Cerebellar nuclear complex (tissue), 1 donor: ENCODE measurements at regions not wholly inside any gene's neighbourhood (a gene's known extent, or its start where the extent isn't known, plus 50 kb on each side); places are given as distances from the start of the nearest gene placed in this dataset.

Experiments
- DNase-seq, 2 experiments: peaks; one replicate each; lab custom pipeline; 2025; lab: John Stamatoyannopoulos, UW

DNA sequence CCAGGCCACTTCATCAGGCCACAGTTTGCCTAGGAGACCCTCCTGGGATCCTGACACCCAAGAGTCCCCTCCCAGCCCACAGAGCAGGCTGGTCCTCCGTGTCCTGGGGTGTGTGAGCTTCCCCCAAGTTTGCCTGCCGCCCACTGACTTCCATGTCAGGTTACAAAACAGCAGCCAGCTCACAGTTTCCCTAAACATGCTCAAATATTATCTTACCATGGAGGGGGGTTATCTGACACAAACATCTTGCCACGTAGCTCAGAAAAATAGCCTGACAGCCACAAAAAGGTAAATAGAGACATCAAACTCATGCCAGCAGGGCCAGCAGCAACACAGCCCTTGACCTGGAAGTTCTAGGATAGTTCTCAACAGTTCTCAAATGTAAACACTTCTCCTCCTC lies 346.5 kb downstream of the TNS1 start:
- no peak for DNase-seq

DNA sequence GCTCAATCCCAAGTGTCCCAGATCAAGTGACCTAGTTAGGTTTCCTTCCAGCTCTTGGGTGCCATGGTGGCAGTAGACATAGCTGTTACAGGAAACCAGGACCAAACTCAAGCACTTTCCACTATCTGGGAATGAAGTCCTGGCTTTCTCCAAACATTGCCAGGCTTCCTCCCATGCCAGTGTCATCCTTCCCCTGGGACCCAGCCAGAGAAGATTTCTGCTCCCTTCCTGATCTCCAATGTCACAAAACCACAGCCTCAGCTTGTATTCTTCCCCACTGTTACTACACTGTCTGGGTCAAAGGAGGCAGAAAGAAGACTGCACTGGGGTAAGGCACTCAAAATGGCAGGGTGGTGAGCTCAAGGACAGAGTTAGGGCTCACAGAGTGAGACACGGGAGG lies 347.1 kb downstream of the TNS1 start:
- DNase-seq: no peak

DNA sequence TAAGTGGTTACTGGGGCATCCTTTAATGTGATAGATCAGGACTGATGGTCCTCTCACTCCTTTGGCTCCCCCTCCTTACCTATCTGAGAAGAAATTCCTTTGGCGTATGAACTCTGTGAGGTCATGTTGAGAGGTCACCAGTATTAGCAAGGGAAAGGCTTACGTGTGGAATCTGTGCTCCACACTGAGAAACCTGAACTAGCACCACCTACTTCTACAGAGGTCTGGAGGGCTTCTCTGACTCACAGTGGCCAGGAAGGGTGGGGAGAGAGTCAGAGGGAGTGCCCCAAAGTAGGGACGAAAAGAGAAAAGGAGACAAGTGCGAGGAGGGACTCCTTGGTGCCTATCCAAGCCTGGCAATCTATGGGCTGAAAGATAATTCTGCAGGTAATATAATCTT lies 348.6 kb downstream of the TNS1 start:
- no peak for DNase-seq

DNA sequence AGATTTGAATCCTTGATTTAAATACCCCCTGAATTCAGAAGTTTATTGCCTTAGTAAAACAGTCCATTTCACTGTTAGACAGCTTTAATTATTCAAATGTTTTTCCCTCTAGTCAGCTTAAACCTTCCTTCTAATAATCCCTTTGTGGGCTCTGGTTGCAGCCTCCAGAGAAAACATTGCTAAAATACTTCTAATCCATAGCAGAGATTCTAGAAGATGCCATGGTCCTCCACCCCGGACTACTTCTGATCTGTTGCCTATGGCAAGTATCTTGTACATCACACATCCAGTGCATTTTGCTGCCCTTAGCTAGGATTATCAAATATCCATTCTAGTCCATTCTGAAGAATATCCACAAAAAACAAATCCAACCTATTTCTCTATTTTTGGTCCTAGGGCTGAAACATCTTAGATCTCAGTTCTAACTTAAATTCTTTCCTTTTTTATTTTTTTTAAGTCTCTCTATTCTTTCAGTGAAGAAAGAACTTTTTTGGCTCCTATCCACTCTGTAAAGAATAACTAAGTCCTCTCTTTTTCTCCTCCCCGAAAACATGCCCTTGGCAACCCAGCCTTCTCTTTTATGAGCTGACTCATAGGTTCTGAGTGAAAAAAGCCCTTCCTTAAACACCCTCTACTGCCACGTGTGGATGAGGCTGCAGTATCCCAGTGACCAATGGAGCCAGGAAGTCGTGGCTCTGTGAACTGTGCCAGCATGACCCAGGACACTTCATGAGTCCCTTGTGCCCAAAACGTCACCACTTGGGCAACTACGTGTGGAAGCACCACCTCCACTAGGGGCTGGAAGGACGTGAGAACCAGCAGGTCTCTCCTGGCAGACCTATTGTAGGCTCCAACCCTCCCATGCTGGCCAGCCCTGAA lies 349.8 kb downstream of the TNS1 start:
- no peak for DNase-seq

DNA sequence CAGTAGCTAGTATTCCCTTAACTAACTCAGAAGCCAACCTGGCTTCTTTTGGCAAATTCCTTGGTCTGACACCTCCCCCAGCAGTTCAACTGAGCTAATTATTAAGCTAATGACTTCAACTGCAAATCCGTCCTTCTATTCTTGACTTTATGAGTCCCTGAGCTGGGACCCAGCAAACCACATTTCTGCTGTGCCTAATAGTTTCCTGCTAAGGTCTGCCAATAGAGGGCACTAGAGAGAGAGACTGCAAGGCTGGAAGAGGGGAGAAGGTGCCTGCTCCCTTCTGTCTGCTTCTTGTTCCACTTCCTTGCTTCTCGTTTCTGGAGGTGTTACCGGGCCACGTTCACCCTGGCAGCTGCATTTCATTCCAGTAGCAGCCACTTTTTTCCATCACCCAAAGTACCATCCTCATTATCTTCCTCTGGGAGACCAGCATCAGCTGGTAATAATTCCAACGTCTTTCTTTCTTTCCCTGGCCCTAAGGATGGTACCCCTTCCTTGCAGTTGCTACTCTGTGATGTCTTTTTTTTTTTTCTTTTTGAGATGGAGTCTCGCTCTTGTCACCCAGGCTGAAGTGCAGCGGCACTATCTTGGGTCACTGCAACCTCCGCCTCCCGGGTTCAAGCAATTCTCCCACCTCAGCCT lies 352.0 kb downstream of the TNS1 start:
- DNase-seq: no peak

DNA sequence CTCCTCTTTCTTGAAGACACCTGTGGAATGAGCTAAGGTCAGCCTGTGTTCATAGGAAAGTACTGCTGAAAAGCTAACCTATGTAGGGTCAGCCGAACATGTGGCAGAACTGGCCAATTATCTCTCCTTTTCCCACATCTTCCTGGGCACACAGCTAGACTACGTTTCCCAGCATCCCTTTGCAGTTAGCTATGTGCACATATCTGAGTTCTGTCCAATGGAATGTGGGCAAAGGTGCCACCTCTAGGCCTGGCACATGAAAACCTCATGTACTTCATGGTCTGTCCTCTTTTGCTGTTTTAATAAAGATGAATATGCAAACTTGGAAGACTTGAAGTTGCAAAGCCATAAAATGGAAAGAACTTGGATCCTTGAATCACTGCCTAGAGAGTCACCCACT lies 352.6 kb downstream of the TNS1 start:
- no peak for DNase-seq

DNA sequence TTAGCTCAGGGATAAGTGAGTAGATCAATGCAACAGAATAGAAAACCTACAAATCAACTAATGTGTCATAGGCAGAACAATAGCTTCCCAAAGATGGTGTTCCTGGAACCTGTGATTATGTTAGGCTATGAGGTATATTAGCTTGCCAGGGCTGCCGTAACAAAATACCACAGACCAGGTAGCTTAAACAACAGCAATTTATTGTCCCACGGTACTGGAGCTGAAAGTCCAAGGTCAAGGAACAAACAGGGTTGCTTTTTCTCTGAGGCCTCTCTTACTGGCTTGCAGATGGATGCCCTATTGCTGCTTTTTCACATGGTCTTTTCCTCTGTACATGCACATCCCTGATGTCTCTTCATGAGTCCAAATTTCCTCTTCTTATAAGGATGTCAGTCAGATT lies 354.9 kb downstream of the TNS1 start:
- no peak for DNase-seq

DNA sequence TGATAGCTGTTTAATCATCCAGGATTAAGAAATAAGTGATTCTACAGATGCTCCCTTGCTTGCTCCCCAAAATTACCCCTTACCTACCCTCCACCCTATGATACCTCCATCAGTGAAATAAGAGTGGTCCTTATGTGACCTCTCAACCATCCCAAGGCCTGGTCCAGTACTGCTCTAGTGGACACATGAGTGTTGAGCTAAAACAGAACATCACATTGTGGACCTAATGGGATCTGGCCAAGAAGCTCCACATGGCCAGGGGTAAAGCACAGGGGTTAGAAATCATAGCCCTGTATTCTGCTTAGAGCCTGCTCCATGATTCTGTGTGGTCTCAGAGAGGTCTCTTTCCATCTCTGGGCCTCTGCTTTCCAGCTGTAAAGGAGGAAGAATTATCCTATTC lies 355.6 kb downstream of the TNS1 start:
- no peak for DNase-seq

DNA sequence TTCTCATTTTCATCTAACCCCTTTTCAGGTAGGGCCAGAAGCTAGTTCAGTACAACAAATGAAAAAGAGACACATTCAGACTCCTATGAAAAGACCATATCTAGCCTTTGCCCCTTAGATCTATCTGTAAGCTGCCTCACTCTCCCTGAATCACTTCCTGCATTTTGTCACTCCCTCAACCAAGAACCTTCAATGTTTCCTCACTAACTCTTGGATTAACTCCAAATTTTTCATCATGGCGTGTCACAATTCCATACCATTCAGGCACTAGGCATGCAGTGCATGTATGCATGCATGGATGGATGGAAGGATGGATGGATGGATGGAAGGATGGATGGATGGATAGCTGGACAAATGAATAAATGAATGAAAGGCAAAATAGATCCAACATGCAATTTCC lies 356.9 kb downstream of the TNS1 start:
- no peak for DNase-seq

DNA sequence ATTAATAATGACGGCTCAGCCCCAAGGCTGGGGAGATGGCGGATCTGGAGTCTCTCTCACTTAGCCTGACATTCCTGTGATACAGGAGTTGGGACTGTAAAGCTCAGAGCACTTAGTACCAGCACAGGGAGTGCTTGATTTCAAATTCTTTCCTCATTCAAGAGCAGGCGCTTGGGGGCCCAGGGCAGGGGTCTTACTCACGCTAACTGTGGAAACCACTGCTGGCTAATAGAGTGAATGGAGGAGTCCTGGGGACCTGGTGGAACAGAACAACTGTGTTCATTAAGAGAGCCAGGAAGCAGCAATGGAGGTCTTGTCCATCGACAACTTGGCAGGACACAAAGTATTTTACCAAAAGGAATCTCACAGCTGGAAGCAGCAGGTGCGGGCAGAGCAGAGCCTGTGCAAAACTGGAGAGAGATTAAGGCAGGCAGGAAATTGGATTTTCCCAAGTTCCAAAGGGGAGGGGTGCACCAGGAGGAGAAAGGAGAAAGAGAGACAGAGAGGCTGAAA lies 358.9 kb downstream of the TNS1 start:
- no peak for DNase-seq

DNA sequence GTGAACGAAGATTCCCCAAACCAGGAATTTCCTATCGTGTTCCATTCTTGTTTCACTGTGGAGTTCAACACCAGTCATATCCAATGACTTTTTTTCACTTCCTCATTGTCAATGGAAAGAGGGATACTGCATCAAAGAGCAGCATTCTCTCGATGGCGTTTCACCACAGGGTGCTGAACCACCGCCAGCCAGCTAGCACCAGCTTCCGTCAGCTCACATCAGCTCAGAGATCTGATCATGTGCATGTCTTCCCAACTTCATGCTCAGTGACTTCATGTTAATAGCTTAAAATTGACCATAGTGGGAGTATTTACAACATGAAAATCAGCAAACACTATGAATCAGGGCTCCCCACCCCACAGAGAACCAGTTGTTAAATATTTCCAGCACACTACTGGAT lies 359.9 kb downstream of the TNS1 start:
- DNase-seq: no peak

DNA sequence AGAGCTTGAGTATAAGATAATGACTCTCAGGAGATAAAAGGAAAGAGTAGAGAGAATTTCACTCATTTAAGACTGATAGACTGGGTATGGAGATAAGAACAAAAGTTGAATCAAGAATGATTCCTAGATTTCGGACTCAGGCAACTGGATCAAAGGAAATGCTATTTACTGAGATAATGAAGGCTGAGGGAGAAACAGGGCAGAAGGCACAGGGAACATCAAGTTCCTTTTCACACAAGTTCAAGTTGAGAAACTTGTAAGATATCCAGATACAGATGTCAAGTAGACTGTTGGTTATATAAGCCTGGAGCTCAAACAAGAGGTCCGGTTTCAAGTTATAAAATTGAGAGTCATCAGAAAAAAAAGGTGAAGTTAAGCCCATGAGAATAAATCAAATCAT lies 360.8 kb downstream of the TNS1 start:
- DNase-seq: no peak

DNA sequence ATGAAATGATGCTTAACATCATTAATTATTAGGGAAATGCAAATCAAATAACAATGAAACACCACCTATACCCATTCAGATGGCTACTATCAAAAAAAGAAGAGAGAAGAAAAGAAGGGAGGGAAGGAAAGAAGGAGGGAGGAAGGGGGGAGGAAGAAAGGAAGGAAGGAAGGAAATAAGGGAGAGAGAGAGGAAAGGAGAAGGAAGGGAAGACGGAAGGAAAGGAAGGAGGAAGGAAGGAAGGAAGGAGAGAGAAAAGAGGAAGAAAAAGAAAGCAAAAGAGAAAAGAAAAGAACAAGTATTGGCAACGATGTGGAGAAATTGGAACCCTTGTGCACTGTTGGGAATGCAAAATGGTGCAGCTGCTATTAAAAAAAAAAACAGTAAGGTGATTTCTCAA lies 363.3 kb downstream of the TNS1 start:
- no peak for DNase-seq

DNA sequence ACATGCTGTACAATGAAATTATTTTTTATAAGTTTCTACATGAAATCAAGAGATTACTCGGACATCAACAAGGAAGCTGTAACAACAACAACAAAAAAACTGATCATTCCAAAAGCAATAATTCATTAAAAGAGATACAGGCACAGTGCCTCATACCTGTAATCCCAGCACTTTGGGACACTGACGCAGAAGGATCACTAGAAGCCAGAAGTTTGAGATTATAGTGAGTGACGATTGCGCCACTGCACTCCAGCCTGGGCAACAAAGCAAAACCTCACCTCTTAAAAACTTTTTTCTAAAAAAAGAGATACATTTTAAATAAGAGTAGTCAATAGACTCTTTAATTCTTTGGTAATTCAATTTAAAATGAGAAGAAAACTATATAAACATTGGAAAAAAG lies 364.3 kb downstream of the TNS1 start:
- no peak for DNase-seq

DNA sequence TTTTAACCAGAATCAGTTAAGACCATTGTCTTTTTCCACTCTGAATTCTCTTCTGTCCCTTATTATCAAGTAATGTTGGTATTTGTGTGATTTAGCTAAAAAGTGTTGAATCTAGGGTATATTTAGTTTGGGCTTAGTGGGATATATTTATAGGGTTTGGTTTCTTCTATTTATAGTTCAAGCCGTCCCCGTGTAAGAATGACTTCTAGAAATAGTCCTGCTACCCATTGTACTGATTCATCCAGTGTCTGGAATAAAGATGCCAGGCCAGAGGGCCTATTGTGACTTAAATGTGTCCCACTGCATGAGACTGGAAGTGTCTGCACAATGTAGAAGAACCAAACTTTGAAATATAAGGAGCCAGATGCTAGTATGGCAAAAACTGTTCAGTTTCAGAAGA lies 364.8 kb downstream of the TNS1 start:
- DNase-seq: no peak

DNA sequence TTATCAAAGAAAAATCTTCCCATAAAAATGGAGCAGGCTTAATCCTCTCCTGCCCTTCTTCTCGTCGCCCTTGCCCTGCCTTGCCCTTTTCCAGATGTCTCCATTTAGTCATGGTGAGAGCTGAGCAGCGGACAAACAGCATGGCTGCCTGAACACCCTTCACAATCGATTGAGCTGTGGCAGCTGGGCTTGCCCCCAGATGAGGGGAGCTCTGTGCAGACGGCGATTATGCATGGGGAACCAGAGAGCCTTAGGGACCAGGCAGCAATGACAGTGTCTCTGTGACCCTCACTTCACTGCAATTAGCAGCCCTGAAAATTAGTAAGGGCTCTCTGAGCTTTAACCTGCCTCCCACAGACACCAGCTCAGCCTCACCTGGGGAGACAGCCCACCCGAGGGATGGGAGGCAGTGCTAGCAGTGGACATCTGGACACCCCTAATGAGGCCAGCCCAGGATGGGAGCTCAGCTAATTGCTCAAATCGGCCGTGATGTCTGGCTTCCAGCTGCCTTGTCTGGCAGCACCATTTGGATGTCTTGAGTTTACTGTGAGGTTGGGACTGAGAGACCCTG lies 365.7 kb downstream of the TNS1 start:
- no peak for DNase-seq

DNA sequence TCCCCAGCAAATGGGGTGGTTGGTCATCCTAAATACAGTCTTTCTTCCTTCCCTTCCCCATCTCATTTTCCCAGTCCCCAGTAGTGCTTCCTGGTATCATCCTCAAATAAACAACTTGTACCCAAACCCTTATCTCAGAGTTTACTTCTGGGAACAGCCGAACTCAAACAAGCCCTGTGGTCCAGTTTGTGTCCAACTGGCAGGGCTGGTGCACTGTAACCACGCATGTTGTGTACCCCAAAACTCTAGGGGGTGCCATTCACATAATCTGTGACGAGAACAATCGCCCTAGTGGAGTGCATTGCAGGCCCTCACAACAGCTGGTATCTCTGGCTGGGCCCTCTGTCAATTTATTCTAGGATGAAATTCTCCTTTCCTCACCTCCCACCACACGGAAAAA lies 366.2 kb downstream of the TNS1 start:
- DNase-seq: no peak

DNA sequence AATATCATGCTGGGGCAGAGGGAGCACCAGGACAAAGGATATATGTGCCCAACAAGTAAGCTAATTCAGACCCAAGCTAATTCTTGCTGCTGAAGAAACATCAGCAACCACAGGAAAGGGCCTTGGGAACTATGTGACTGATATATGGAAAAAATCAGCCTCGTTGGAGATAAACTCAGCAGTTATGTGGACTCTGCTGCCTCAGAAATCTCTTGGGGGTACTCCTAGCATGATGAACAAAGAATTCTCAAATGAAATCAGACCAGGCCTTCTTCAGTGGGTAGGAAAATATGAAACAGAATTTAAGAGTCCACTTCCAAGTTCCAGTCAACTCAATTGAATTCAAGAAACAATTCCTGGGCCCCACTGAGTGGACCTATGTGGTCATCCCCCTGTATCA lies 367.9 kb downstream of the TNS1 start:
- DNase-seq: no peak

DNA sequence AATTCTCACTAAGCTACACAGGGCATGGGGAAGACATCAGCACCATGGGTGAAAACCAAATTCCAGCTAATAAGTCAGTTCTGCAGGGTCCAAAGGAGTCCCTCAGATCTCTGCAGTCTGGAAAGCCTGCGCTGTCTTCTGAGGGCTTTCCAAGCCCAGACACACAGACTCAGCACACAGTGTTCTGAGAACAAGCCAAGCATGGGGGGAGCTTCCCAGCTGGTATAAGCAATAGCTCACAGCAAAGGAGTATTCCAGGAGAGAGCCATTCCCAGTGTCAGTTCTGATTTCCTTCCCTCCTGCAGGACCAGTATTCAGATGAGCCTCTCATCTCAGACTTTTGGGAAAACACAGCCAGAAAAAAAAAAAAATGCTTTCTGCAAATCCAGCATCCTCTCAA lies 370.8 kb downstream of the TNS1 start:
- DNase-seq: peak; percentile 17 to 68

DNA sequence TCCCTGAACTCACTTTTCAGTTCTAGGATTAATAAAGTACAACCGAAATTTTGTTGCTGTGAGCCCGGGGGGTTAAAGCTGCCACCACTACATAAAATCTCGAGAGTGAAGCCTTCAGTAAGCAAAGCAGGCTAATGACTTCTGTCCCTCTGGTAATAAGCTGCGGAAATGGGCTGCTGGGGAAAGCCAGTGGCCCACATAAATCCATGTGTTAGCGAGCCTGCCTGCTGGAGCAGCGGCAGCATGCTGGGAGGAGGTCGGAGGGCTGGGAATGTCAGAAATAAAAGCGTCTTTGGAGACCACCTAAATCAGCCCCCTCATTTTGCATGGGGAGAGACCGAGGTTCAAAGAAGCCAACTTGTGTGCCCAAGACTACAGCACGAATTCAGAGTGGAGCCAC lies 371.7 kb downstream of the TNS1 start:
- DNase-seq: no peak

DNA sequence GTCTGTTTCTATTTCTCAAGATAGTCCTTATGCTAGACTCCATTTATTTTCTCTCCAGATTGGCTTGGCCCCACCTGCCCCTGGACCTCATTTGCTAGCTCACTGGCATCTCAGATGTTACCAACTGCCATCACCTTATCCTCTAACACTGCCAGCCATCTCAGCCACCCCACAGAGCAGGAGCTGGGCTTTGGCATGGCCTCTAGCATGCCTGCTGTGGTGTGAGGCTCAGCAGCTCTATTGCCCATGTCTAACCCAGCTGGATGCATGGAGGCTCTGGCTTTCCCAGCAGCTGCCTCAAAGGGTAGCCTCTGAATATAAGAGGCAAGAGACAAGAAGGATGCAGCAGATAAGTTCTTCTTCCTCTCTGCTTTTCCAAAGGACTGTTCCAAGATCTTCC lies 373.4 kb downstream of the TNS1 start:
- no peak for DNase-seq

DNA sequence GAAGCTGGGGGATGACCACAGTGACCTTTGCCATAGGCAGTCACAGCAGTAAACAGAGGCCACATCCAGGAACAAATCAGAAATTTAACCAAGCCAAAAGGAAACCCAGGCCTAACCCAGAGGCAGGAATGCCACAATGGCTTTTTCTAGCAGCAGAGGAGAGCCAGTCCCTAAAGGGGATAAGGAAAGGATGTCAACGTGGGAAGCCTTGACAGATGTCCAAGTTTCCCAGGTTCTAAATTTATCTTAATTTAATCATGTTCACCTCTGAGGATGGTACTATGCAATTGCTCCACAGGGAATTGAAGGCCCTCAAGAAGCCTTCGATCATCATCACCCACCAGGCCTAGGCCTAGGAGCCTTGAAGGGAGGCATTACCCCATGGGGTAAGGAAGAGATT lies 374.7 kb downstream of the TNS1 start:
- no peak for DNase-seq

DNA sequence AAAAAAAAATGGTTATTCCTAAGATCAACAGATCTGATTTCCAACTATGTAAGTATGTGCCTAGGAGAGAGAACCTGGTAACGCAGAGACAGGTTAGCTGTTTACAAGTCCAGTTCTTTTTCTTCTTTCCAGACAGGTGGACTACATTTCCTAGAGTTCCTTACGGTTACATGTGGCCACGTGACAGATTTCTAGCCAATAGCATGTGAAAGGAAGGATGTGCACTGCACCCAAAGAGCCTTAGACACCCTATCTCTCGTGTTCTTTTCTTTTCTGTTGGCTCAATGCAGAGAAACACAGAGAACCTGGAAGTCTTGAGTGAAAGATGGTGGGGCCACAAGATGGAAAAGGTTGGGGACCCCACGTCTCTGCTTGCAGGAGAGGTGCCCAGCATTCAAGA lies 375.9 kb downstream of the TNS1 start:
- DNase-seq: no peak
